ENCODE measurements at regions not wholly inside any gene's neighbourhood (a gene's known extent, or its start where the extent isn't known, plus 50 kb on each side); places are given as distances from the start of the nearest gene placed in this dataset.

GRCh38 chrX:13478740-13479451 is 90.5 kb upstream of the EGFL6 start:
- Mint-ChIP-seq H3K36me3 (no peaks in the 10 kb centered on the region), H3K27me3 (ENCODE audit: low read depth) (no peaks in the 10 kb centered on the region), H3K4me3 (no peak overlapping the region), H3K27ac (no peak overlapping the region), H3K4me1 (peaks cover 7% of the 10 kb centered on the region), H3K9me3 (no peaks in the 10 kb centered on the region)
- ChIA-PET POLR2A (no interaction called here), CTCF (no interaction called here)
- no peak for ATAC-seq
- DNase-seq (ENCODE audit: low spot score): no peak
- no peak for TF ChIP-seq ATF3 (CRISPR knock-in tag; conservative IDR thresholded peaks at IDR 0.05)
- TF ChIP-seq GABPB1 (CRISPR knock-in tag; IDR thresholded peaks at IDR 0.05): no peak
- TF ChIP-seq GRHL2 (CRISPR knock-in tag; IDR thresholded peaks at IDR 0.05; ENCODE audit: insufficient replicate concordance, severe bottlenecking): no peak
- no peak for TF ChIP-seq SP1 (CRISPR knock-in tag; conservative IDR thresholded peaks at IDR 0.05)
- TF ChIP-seq HMGXB4 (CRISPR knock-in tag; IDR thresholded peaks at IDR 0.05): no peak
- TF ChIP-seq JAZF1 (CRISPR knock-in tag; IDR thresholded peaks at IDR 0.05): no peak
- no peak for TF ChIP-seq CDX4 (CRISPR knock-in tag; IDR thresholded peaks at IDR 0.05; ENCODE audit: borderline replicate concordance)
- TF ChIP-seq CREM (CRISPR knock-in tag; IDR thresholded peaks at IDR 0.05): no peak
- TF ChIP-seq FOXJ3 (CRISPR knock-in tag; IDR thresholded peaks at IDR 0.05; ENCODE audit: borderline replicate concordance): no peak
- no peak for TF ChIP-seq CTCF (IDR thresholded peaks at IDR 0.05)
- TF ChIP-seq ZNF512 (CRISPR knock-in tag; IDR thresholded peaks at IDR 0.05; ENCODE audit: borderline replicate concordance): no peak
- no peak for TF ChIP-seq ATF1 (CRISPR knock-in tag; IDR thresholded peaks at IDR 0.05)
- TF ChIP-seq ZNF671 (CRISPR knock-in tag; IDR thresholded peaks at IDR 0.05): no peak
- no peak for TF ChIP-seq PREB (CRISPR knock-in tag; IDR thresholded peaks at IDR 0.05; ENCODE audit: borderline replicate concordance)
- TF ChIP-seq IRF2 (CRISPR knock-in tag; IDR thresholded peaks at IDR 0.05; ENCODE audit: borderline replicate concordance, low read depth): no peak
- TF ChIP-seq ZNF423 (CRISPR knock-in tag; IDR thresholded peaks at IDR 0.05): no peak

- POLR2A ChIA-PET: no interaction called here
- Mint-ChIP-seq H3K36me3 (no peaks in the 10 kb centered on the region), H3K4me1 (peaks cover 14% of the 10 kb centered on the region), H3K27ac (no peak overlapping the region), H3K27me3 (ENCODE audit: low read depth) (no peaks in the 10 kb centered on the region), H3K4me3 (no peak overlapping the region), H3K9me3 (no peaks in the 10 kb centered on the region)
- no peak for ATAC-seq
- TF ChIP-seq E2F5 (CRISPR knock-in tag; IDR thresholded peaks at IDR 0.05): no peak
- no peak for TF ChIP-seq STAT6 (CRISPR knock-in tag; conservative IDR thresholded peaks at IDR 0.05; ENCODE audit: low read depth)
- no peak for TF ChIP-seq NR2C2 (CRISPR knock-in tag; IDR thresholded peaks at IDR 0.05)
- TF ChIP-seq ELF4 (CRISPR knock-in tag; IDR thresholded peaks at IDR 0.05; ENCODE audit: low read depth): no peak
- TF ChIP-seq HMGXB4 (CRISPR knock-in tag; IDR thresholded peaks at IDR 0.05): no peak
- CTCF ChIA-PET: no interaction called here
- DNase-seq (ENCODE audit: low spot score): no peak
These were observed 93.0 kb upstream of the EGFL6 start for GRCh38 chrX:13476384-13476783.
